T-cell (primary cell): ENCODE measurements at regions not wholly inside any gene's neighbourhood (a gene's known extent, or its start where the extent isn't known, plus 50 kb on each side); places are given as distances from the start of the nearest gene placed in this dataset.

Experiments
- ATAC-seq, 4 experiments: fragments of 200-7000 bp in 3 of 4; fragments of 150-1000 bp in 1 of 4; cut with Tn5 transposase; replicated peaks in 1 of 4; 1 replicate in 3 of 4; 2 replicates in 1 of 4; pipeline ENCODE4 v1.10.0; 2021; ENCODE audit warnings: moderate library complexity in 3 of 4, mild to moderate bottlenecking in 2 of 4, moderate number of reproducible peaks in 1 of 4
- CTCF ChIA-PET, 2 donors: fragments of 300-600 bp; sonication (Branson Sonifier 250); formaldehyde crosslinking; loops; one replicate each; lab custom pipeline; 2022; ENCODE audit warnings: antibody characterized with exemption in 2 of 2; lab: Charles Lee
- POLR2A ChIA-PET, 2 donors: fragments of 300-600 bp; sonication (Branson Sonifier 250); formaldehyde crosslinking; loops; one replicate each; lab custom pipeline; 2022; ENCODE audit warnings: antibody characterized with exemption in 2 of 2; lab: Charles Lee
- DNase-seq, 35 experiments: peaks; one replicate each; pipeline versions ENCODE4 v3.0.0 to v3.0.0-alpha.2; 2013 to 2023
- H3K27ac ChIP-seq: one replicate; pipeline ENCODE4 v1.5.1; 2013; ENCODE audit warnings: low read length
- H3K27me3 ChIP-seq, 2 experiments: replicated peaks in 1 of 2; 1 replicate in 1 of 2; 2 replicates in 1 of 2; pipeline versions ENCODE4 v1.6.1 to v1.7.0; 2013; ENCODE audit warnings: low read length in 1 of 2, mixed read lengths in 1 of 2; ENCODE audit not compliant: control insufficient read depth in 2 of 2, insufficient read depth in 2 of 2; ENCODE audit errors: extremely low read depth in 1 of 2
- H3K36me3 ChIP-seq, 2 donors: 1 replicate in 1 of 2; 2 replicates in 1 of 2; pipeline versions ENCODE4 v1.6.1 to v1.7.0; 2013; ENCODE audit warnings: low read length in 1 of 2; ENCODE audit not compliant: control insufficient read depth in 2 of 2, insufficient read depth in 1 of 2; ENCODE audit errors: extremely low read depth in 1 of 2
- H3K4me1 ChIP-seq, 2 experiments: 1 replicate in 1 of 2; 2 replicates in 1 of 2; pipeline versions ENCODE4 v1.6.1 to v1.7.0; 2013; ENCODE audit warnings: low read length in 2 of 2, mixed read lengths in 1 of 2; ENCODE audit not compliant: insufficient read depth in 2 of 2, control insufficient read depth in 1 of 2; ENCODE audit errors: extremely low read depth in 1 of 2
- H3K4me3 ChIP-seq, 2 donors: 1 replicate in 1 of 2; 2 replicates in 1 of 2; pipeline versions ENCODE4 v1.5.1 to v1.7.0; 2013; ENCODE audit warnings: mild to moderate bottlenecking in 2 of 2, low read length in 1 of 2, moderate library complexity in 1 of 2; ENCODE audit not compliant: control insufficient read depth in 1 of 2; ENCODE audit errors: extremely low read depth in 1 of 2
- H3K9me3 ChIP-seq: 2 replicates; pipeline ENCODE4 v1.7.0; 2013
- H3K27ac Mint-ChIP-seq, 2 donors: one replicate each; pipeline ENCODE4 v1.8.0; 2020 to 2021; ENCODE audit warnings: mild to moderate bottlenecking in 2 of 2, mixed read lengths in 2 of 2
- H3K27me3 Mint-ChIP-seq, 2 donors: one replicate each; pipeline ENCODE4 v1.8.0; 2021 to 2022; ENCODE audit warnings: mixed read lengths in 2 of 2
- H3K36me3 Mint-ChIP-seq: one replicate; pipeline ENCODE4 v1.8.0; 2021; ENCODE audit warnings: mixed read lengths
- H3K4me1 Mint-ChIP-seq, 3 donors: one replicate each; pipeline ENCODE4 v1.8.0; 2020 to 2022; ENCODE audit warnings: mixed read lengths in 3 of 3, mild to moderate bottlenecking in 1 of 3
- H3K4me3 Mint-ChIP-seq, 3 donors: one replicate each; pipeline ENCODE4 v1.8.0; 2020 to 2022; ENCODE audit warnings: mild to moderate bottlenecking in 3 of 3, mixed read lengths in 3 of 3, moderate library complexity in 3 of 3
- H3K9me3 Mint-ChIP-seq, 3 donors: one replicate each; pipeline ENCODE4 v1.8.0; 2020 to 2022; ENCODE audit warnings: mixed read lengths in 3 of 3
- WGBS: methylation state at CpG from one replicate; pipeline ENCODE4 v1.1.5; 2013; ENCODE audit warnings: missing lambda C conversion rate; ENCODE audit not compliant: insufficient coverage; 5-methylcytosine and 5-hydroxymethylcytosine counted together

DNA sequence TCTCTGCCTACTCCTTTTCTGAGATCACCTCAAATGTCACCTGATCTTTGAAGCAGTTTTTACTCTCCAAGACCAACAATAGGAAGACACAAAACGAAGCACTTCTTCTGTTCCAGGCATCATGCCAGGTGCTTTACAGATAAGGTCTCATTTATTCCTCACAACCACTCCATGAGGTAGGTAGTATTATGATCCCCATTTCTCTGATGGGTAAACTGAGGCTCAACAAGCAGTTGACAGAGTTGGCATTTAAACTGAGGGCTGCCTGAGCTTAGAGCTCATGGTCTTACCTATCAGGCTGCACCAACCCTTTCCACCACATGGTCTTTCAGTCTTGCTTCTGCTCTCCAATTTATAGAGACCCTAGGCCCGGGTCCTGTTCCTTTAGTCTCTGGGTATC is 147.2 kb upstream of the JUN start:
- Histone ChIP-seq H3K9me3 (no peaks in the 10 kb centered on the region), H3K27me3 (peaks cover 0 to 3% of the 10 kb centered on the region in 2 experiments), H3K4me1 (peaks cover 2 to 19% of the 10 kb centered on the region in 2 experiments), H3K4me3 (no peak overlapping the region), H3K27ac (no peak overlapping the region), H3K36me3 (no peaks in the 10 kb centered on the region)
- WGBS = 100% methylated on average over 1 of the region's 2 CpGs
- ATAC-seq = no peak
- H3K27ac Mint-ChIP-seq = no peak overlapping the region
- ChIA-PET CTCF (no interaction called here), POLR2A (no interaction called here)
- H3K4me1 Mint-ChIP-seq = peaks cover 44 to 49% (median 48%) of the 10 kb centered on the region in 3 donors
- no peak for DNase-seq
- no peaks in the 10 kb centered on the region for H3K9me3 Mint-ChIP-seq
- H3K4me3 Mint-ChIP-seq = no peak overlapping the region
- H3K27me3 Mint-ChIP-seq = no peaks in the 10 kb centered on the region
- no peaks in the 10 kb centered on the region for H3K36me3 Mint-ChIP-seq

DNA sequence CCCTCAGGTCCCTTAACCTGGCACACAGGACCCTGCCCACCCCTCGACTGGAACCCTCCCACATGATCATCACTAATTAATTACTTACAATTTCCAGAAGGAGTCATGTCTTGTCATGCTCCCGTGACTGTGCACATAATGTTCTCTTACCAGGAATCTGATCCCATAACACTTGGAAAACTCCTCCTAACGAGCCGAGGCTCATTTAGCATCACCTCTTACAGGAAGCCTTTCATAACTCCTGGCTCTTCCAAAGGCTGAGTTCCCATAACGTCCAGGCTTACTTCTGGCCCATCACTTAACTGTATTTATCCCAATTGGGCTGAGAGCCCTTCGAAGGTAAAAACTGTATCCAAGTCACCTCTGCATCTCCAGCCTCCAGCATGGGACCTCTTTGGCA is 147.9 kb upstream of the JUN start:
- H3K36me3 Mint-ChIP-seq = no peaks in the 10 kb centered on the region
- Histone ChIP-seq H3K9me3 (no peaks in the 10 kb centered on the region), H3K27ac (no peak overlapping the region), H3K27me3 (peaks cover 0 to 3% of the 10 kb centered on the region in 2 experiments), H3K4me1 (peaks cover 2 to 19% of the 10 kb centered on the region in 2 experiments), H3K36me3 (no peaks in the 10 kb centered on the region), H3K4me3 (no peak overlapping the region)
- ATAC-seq (no peak), DNase-seq (no peak)
- H3K9me3 Mint-ChIP-seq = no peaks in the 10 kb centered on the region
- ChIA-PET POLR2A (no interaction called here), CTCF (no interaction called here)
- no peak overlapping the region for H3K4me3 Mint-ChIP-seq
- 78% methylated on average over 3 of the region's 6 CpGs for WGBS
- H3K4me1 Mint-ChIP-seq = peaks cover 44 to 49% (median 48%) of the 10 kb centered on the region in 3 donors
- no peak overlapping the region for H3K27ac Mint-ChIP-seq
- no peaks in the 10 kb centered on the region for H3K27me3 Mint-ChIP-seq

DNA sequence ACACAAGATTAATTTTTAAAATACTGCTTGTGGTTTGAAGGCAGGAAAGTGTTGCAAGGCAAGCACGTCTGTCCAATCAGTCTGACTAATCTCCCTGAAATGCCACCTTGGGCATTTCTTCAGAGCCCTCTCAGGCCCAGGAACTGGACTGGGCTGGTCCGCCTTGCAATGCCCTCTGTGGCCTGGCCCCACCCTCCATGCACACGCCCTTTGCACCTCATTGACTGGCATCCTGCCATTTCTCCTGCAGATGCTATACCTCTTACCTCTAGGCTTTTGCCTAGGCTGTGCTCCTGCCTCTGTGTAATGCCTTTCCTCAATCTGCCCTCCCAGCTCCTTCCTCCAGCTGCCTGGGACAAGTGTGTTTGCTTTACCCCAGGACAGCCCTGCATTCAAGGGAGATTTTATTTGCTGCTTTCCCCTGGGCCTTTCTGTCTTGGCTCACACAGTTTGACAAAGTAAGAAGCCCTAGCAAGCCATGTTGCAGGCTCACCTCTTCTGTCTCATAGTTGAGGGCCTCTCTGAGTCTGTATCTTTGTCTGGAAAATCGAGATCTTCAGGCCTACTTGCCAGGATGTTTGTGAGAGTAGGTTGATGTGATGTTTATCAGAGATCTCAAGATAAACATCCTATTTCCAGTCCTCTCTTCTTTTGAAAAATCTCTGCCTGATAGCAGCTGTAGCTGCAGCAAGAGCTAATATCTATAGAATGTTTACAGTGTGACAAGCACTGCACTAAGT is 149.2 kb upstream of the JUN start:
- Histone ChIP-seq H3K9me3 (no peaks in the 10 kb centered on the region), H3K4me1 (peaks cover 2 to 19% of the 10 kb centered on the region in 2 experiments), H3K36me3 (no peaks in the 10 kb centered on the region), H3K27ac (no peak overlapping the region), H3K4me3 (no peak overlapping the region), H3K27me3 (peaks cover 0 to 3% of the 10 kb centered on the region in 2 experiments)
- WGBS = 47% methylated on average over 3 of the region's 4 CpGs
- ChIA-PET CTCF (interaction anchor here in 1 of 2 donors (1.2 kb wide), 1 partner anchor 10 kb away, joined by 3 read pairs; no protein-coding TSS in a partner anchor), POLR2A (no interaction called here)
- H3K9me3 Mint-ChIP-seq = no peaks in the 10 kb centered on the region
- H3K27ac Mint-ChIP-seq = peak overlapping the region in 1 of 2 donors; percentile 41
- H3K27me3 Mint-ChIP-seq = no peaks in the 10 kb centered on the region
- ATAC-seq (peak in 3 of 4 experiments; percentile 9 to 40 (median 23)), DNase-seq (peak in 4 of 35 experiments; percentile 5 to 29 (median 10))
- peaks cover 43 to 51% (median 50%) of the 10 kb centered on the region in 3 donors for H3K4me1 Mint-ChIP-seq
- H3K36me3 Mint-ChIP-seq = no peaks in the 10 kb centered on the region
- no peak overlapping the region for H3K4me3 Mint-ChIP-seq

DNA sequence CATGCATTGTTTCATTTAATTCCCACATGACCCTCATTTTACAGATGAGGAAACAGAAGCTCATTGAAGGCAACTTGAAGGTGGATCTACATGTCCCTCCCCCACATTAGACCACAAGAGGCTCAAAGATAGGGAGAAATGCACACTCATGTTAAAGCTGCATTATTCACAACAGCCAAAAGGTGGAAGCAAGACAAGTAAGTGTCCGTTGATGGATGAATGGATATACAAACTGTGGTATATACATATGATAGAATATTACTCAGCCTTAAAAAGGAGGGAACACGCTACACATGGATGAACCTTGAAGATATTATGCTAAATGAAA is 149.7 kb upstream of the JUN start:
- POLR2A ChIA-PET = no interaction called here
- H3K27me3 ChIP-seq = peaks cover 0 to 3% of the 10 kb centered on the region in 2 experiments

DNA sequence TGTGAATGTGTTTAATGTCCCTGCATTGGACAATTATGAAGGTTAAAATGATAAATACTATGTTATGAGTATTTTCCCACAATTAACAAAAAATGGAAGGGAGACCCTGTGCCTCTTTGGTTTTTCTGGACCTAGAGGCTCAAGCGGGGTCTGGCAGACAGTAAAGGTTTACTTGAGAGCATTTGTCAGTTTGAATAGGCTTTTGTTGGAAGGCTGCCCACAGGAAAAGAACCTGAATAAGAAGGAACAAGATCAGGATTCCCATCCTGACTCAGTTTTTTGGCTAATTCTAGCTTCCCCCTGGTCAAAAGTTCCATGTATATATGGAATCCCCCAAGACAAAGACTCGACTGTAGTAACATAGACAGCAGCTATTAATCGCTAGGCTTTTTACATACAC is 150.9 kb upstream of the JUN start:
- Mint-ChIP-seq H3K27me3 (no peaks in the 10 kb centered on the region), H3K4me3 (no peak overlapping the region), H3K27ac (no peak overlapping the region), H3K9me3 (no peaks in the 10 kb centered on the region), H3K36me3 (no peaks in the 10 kb centered on the region), H3K4me1 (peaks cover 39 to 45% (median 44%) of the 10 kb centered on the region in 3 donors)
- Histone ChIP-seq H3K36me3 (no peaks in the 10 kb centered on the region), H3K4me1 (peaks cover 4 to 21% of the 10 kb centered on the region in 2 experiments), H3K9me3 (no peaks in the 10 kb centered on the region), H3K27me3 (no peaks in the 10 kb centered on the region), H3K27ac (no peak overlapping the region), H3K4me3 (no peak overlapping the region)
- ChIA-PET CTCF (interaction anchor here (0.6 to 0.7 kb wide), 2 partner anchors 773 to 838 kb away, joined by 3 to 7 read pairs; no protein-coding TSS in a partner anchor), POLR2A (no interaction called here)
- DNase-seq (no peak), ATAC-seq (no peak)
- 100% methylated on average over 1 of the region's 3 CpGs for whole genome bisulfite sequencing

More for the DNA sequence above, 149.7 kb upstream of the JUN start:
- Mint-ChIP-seq H3K4me1 (peaks cover 46 to 52% (median 50%) of the 10 kb centered on the region in 3 donors), H3K27me3 (no peaks in the 10 kb centered on the region), H3K27ac (no peak overlapping the region), H3K4me3 (no peak overlapping the region), H3K36me3 (no peaks in the 10 kb centered on the region), H3K9me3 (no peaks in the 10 kb centered on the region)
- Histone ChIP-seq H3K36me3 (no peaks in the 10 kb centered on the region), H3K4me1 (peaks cover 2 to 20% of the 10 kb centered on the region in 2 experiments), H3K9me3 (no peaks in the 10 kb centered on the region), H3K27ac (no peak overlapping the region), H3K4me3 (no peak overlapping the region)
- ATAC-seq (no peak), DNase-seq (no peak)
- WGBS = no CpG with 5 or more reads among the region's 2 CpGs
- CTCF ChIA-PET = interaction anchor here in 1 of 2 donors (1.2 kb wide), 1 partner anchor 9 kb away, joined by 3 read pairs; no protein-coding TSS in a partner anchor

DNA sequence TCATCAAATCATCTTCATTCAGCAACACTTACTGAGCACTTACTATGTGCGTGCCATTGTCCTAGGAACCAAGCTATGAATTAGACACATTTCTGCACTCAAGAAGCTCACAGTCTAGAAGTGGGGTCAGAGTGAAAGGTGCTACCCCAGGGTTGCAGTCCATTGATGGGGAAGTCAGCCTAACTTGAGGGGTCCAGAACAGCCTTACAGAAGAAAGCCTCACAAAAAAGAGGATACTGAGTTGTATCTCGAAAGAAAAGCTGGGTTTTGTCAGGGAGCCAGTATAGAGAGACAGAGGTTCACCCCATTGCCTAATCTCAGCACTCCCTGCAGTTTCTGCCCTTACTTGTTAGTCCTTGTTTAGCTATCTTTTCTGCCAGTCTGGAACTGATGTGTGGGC is 153.1 kb upstream of the JUN start:
- ChIA-PET POLR2A (interaction anchor here in 1 of 2 donors (1.1 kb wide), 1 partner anchor 16 kb away, joined by 3 read pairs; no protein-coding TSS in a partner anchor), CTCF (interaction anchor here in 1 of 2 donors (1.1 kb wide), 1 partner anchor 33 kb away, joined by 3 read pairs; no protein-coding TSS in a partner anchor)
- 100% methylated on average over 1 of the region's 2 CpGs for WGBS
- no peak overlapping the region for H3K27ac ChIP-seq
- no peaks in the 10 kb centered on the region for H3K36me3 Mint-ChIP-seq
- no peak for ATAC-seq
- peaks cover 22 to 38% of the 10 kb centered on the region in 2 experiments for H3K4me1 ChIP-seq
- no peak overlapping the region for H3K4me3 Mint-ChIP-seq
- H3K27me3 Mint-ChIP-seq = no peaks in the 10 kb centered on the region
- DNase-seq = no peak
- H3K4me3 ChIP-seq = no peak overlapping the region
- no peaks in the 10 kb centered on the region for H3K9me3 Mint-ChIP-seq
- no peak overlapping the region for H3K27ac Mint-ChIP-seq
- H3K9me3 ChIP-seq = no peaks in the 10 kb centered on the region
- peaks cover 50 to 57% (median 52%) of the 10 kb centered on the region in 3 donors for H3K4me1 Mint-ChIP-seq
- no peaks in the 10 kb centered on the region for H3K36me3 ChIP-seq
- no peaks in the 10 kb centered on the region for H3K27me3 ChIP-seq
